Neural progenitor cell (in vitro differentiated cells): ENCODE measurements at regions not wholly inside any gene's neighbourhood (a gene's known extent, or its start where the extent isn't known, plus 50 kb on each side); places are given as distances from the start of the nearest gene placed in this dataset.
A peak's percentile ranks its signal among the peaks of the same experiment; 100 is the strongest.

Experiments used
- DNase-seq: peaks from one replicate; pipeline ENCODE4 v3.0.0-alpha.2; 2016; ENCODE audit warnings: low spot score
- H2AFZ ChIP-seq: fragments of 200-600 bp; sonication (generic); replicated peaks from 2 replicates; pipeline ENCODE4 v1.6.1; 2016; ENCODE audit warnings: antibody characterized with exemption
- H3F3A ChIP-seq: fragments of 200-600 bp; sonication (generic); 2 replicates; pipeline ENCODE4 v1.6.1; 2016; ENCODE audit warnings: antibody characterized with exemption, low read depth
- H3K27ac ChIP-seq: fragments of 200-600 bp; sonication (generic); 2 replicates; pipeline ENCODE4 v1.5.1; 2016; ENCODE audit warnings: mild to moderate bottlenecking
- H3K27me3 ChIP-seq: fragments of 200-600 bp; sonication (generic); 2 replicates; pipeline ENCODE4 v1.6.1; 2016; ENCODE audit warnings: mild to moderate bottlenecking, moderate library complexity
- H3K36me3 ChIP-seq: fragments of 200-600 bp; sonication (generic); 2 replicates; pipeline ENCODE4 v1.5.1; 2016
- H3K4me1 ChIP-seq: fragments of 200-600 bp; sonication (generic); 2 replicates; pipeline ENCODE4 v1.6.1; 2016; ENCODE audit warnings: mixed run types
- H3K4me2 ChIP-seq: fragments of 200-600 bp; sonication (generic); 2 replicates; pipeline ENCODE4 v1.6.1; 2016
- H3K4me3 ChIP-seq: fragments of 200-600 bp; sonication (generic); 2 replicates; pipeline ENCODE4 v1.5.1; 2016
- H3K79me2 ChIP-seq: fragments of 200-600 bp; sonication (generic); 2 replicates; pipeline ENCODE4 v1.6.1; 2016; ENCODE audit warnings: low read depth
- H3K9ac ChIP-seq: fragments of 200-600 bp; sonication (generic); 2 replicates; pipeline ENCODE4 v1.6.1; 2016
- H3K9me3 ChIP-seq: fragments of 200-600 bp; sonication (generic); 2 replicates; pipeline ENCODE4 v1.5.1; 2016; ENCODE audit warnings: low read depth
- H4K20me1 ChIP-seq: fragments of 200-600 bp; sonication (generic); 2 replicates; pipeline ENCODE4 v1.6.1; 2016; ENCODE audit warnings: low read depth
- H3K27ac Mint-ChIP-seq: 3 replicates; pipeline ENCODE4 v1.8.0; 2021; ENCODE audit warnings: mixed read lengths
- H3K27me3 Mint-ChIP-seq: 2 replicates; pipeline ENCODE4 v1.8.0; 2022; ENCODE audit warnings: low read depth, mild to moderate bottlenecking, inconsistent platforms, moderate library complexity, mixed read lengths; ENCODE audit not compliant: insufficient read depth
- H3K36me3 Mint-ChIP-seq: 3 replicates; pipeline ENCODE4 v1.8.0; 2021; ENCODE audit warnings: mixed read lengths
- H3K4me1 Mint-ChIP-seq: 3 replicates; pipeline ENCODE4 v1.8.0; 2021; ENCODE audit warnings: mixed read lengths
- H3K4me3 Mint-ChIP-seq: 3 replicates; pipeline ENCODE4 v1.8.0; 2021; ENCODE audit warnings: mild to moderate bottlenecking, moderate library complexity, mixed read lengths
- H3K9me3 Mint-ChIP-seq: 3 replicates; pipeline ENCODE4 v1.8.0; 2020; ENCODE audit warnings: mixed read lengths
- CTCF ChIP-seq: fragments of 200-600 bp; sonication (generic); IDR thresholded peaks from 2 replicates; pipeline ENCODE4 v1.5.1; 2017; ENCODE audit warnings: antibody characterized with exemption, mild to moderate bottlenecking
- EZH2 ChIP-seq: fragments of 200-600 bp; sonication (generic); IDR thresholded peaks from 2 replicates; pipeline ENCODE4 v1.6.1; 2017; ENCODE audit warnings: antibody characterized with exemption, mild to moderate bottlenecking, moderate library complexity
- EZH2phosphoT487 ChIP-seq: fragments of 200-600 bp; sonication (generic); IDR thresholded peaks from 2 replicates; pipeline ENCODE4 v1.6.1; 2017; ENCODE audit warnings: antibody characterized with exemption

GRCh38 chr6:40288919-40289318 lies 298.2 kb downstream of the LRFN2 start:
- peaks cover 20% of the 10 kb centered on the region for H3K4me1 Mint-ChIP-seq
- Histone ChIP-seq H3K27me3 (peaks cover 12% of the 10 kb centered on the region), H3K4me2 (no peak overlapping the region), H3K36me3 (no peaks in the 10 kb centered on the region), H3K9ac (no peak overlapping the region), H3K9me3 (no peaks in the 10 kb centered on the region), H3K27ac (no peak overlapping the region), H3K4me3 (no peak overlapping the region), H4K20me1 (no peaks in the 10 kb centered on the region), H2AFZ (no peak overlapping the region), H3K4me1 (peaks cover 29% of the 10 kb centered on the region), H3K79me2 (no peaks in the 10 kb centered on the region), H3F3A (no peaks in the 10 kb centered on the region)
- H3K36me3 Mint-ChIP-seq, result no peaks in the 10 kb centered on the region
- H3K9me3 Mint-ChIP-seq, result no peaks in the 10 kb centered on the region
- peaks cover 5% of the 10 kb centered on the region for H3K27me3 Mint-ChIP-seq
- no peak for DNase-seq
- no peak for TF ChIP-seq EZH2
- TF ChIP-seq CTCF, result no peak
- TF ChIP-seq EZH2phosphoT487, result no peak
- no peak overlapping the region for H3K4me3 Mint-ChIP-seq
- no peak overlapping the region for H3K27ac Mint-ChIP-seq

GRCh38 chr6:40287296-40287850 lies 299.8 kb downstream of the LRFN2 start:
- Mint-ChIP-seq H3K4me3 (no peak overlapping the region), H3K4me1 (peaks cover 13% of the 10 kb centered on the region), H3K36me3 (no peaks in the 10 kb centered on the region), H3K27ac (no peak overlapping the region), H3K9me3 (no peaks in the 10 kb centered on the region), H3K27me3 (peaks cover 5% of the 10 kb centered on the region)
- peaks cover 24% of the 10 kb centered on the region for H3K4me1 ChIP-seq
- H3K9ac ChIP-seq, result no peak overlapping the region
- no peaks in the 10 kb centered on the region for H4K20me1 ChIP-seq
- no peaks in the 10 kb centered on the region for H3K79me2 ChIP-seq
- no peak for DNase-seq
- H3K27me3 ChIP-seq, result peaks cover 12% of the 10 kb centered on the region
- no peaks in the 10 kb centered on the region for H3K9me3 ChIP-seq
- no peak overlapping the region for H2AFZ ChIP-seq
- no peaks in the 10 kb centered on the region for H3F3A ChIP-seq
- TF ChIP-seq EZH2phosphoT487, result no peak
- no peak for TF ChIP-seq CTCF
- TF ChIP-seq EZH2, result no peak
- H3K27ac ChIP-seq, result no peak overlapping the region
- H3K36me3 ChIP-seq, result no peaks in the 10 kb centered on the region
- H3K4me3 ChIP-seq, result no peak overlapping the region
- no peak overlapping the region for H3K4me2 ChIP-seq

GRCh38 chr6:40286721-40287120 lies 300.4 kb downstream of the LRFN2 start:
- Histone ChIP-seq H4K20me1 (no peaks in the 10 kb centered on the region), H3K27ac (no peak overlapping the region), H2AFZ (no peak overlapping the region), H3F3A (no peaks in the 10 kb centered on the region), H3K4me3 (no peak overlapping the region), H3K9me3 (no peaks in the 10 kb centered on the region), H3K27me3 (peaks cover 12% of the 10 kb centered on the region), H3K4me1 (peaks cover 24% of the 10 kb centered on the region), H3K79me2 (no peaks in the 10 kb centered on the region), H3K4me2 (no peak overlapping the region), H3K9ac (no peak overlapping the region), H3K36me3 (no peaks in the 10 kb centered on the region)
- H3K27ac Mint-ChIP-seq, result no peak overlapping the region
- no peaks in the 10 kb centered on the region for H3K36me3 Mint-ChIP-seq
- no peak for TF ChIP-seq EZH2phosphoT487
- TF ChIP-seq CTCF, result peak; percentile 35
- TF ChIP-seq EZH2, result no peak
- H3K4me1 Mint-ChIP-seq, result peaks cover 13% of the 10 kb centered on the region
- H3K4me3 Mint-ChIP-seq, result no peak overlapping the region
- DNase-seq, result no peak
- peaks cover 5% of the 10 kb centered on the region for H3K27me3 Mint-ChIP-seq
- H3K9me3 Mint-ChIP-seq, result no peaks in the 10 kb centered on the region
